Hepatocyte (in vitro differentiated cells): ENCODE measurements at regions not wholly inside any gene's neighbourhood (a gene's known extent, or its start where the extent isn't known, plus 50 kb on each side); places are given as distances from the start of the nearest gene placed in this dataset.
A peak's percentile ranks its signal among the peaks of the same experiment; 100 is the strongest.

ENCODE experiments used
- DNase-seq: peaks from one replicate; pipeline ENCODE4 v3.0.0-alpha.2; 2016; ENCODE audit warnings: low spot score
- H2AFZ ChIP-seq: fragments of 200-600 bp; sonication (generic); 2 replicates; pipeline ENCODE4 v1.6.0; 2016; ENCODE audit warnings: antibody characterized with exemption, mild to moderate bottlenecking
- H3K27ac ChIP-seq: fragments of 200-600 bp; sonication (generic); 2 replicates; pipeline ENCODE4 v1.5.1; 2016; ENCODE audit warnings: mild to moderate bottlenecking
- H3K27me3 ChIP-seq: fragments of 200-600 bp; sonication (generic); 2 replicates; pipeline ENCODE4 v1.6.1; 2016
- H3K36me3 ChIP-seq: fragments of 200-600 bp; sonication (generic); replicated peaks from 2 replicates; pipeline ENCODE4 v1.5.1; 2016; ENCODE audit warnings: low read depth; ENCODE audit not compliant: insufficient read depth
- H3K4me1 ChIP-seq: fragments of 200-600 bp; sonication (generic); 2 replicates; pipeline ENCODE4 v1.5.1; 2016; ENCODE audit warnings: mild to moderate bottlenecking, moderate library complexity; ENCODE audit not compliant: insufficient read depth
- H3K4me2 ChIP-seq: fragments of 200-600 bp; sonication (generic); 2 replicates; pipeline ENCODE4 v1.6.0; 2016
- H3K4me3 ChIP-seq: fragments of 200-600 bp; sonication (generic); 2 replicates; pipeline ENCODE4 v1.5.1; 2016; ENCODE audit warnings: mild to moderate bottlenecking
- H3K79me2 ChIP-seq: fragments of 200-600 bp; sonication (generic); 2 replicates; pipeline ENCODE4 v1.6.0; 2017; ENCODE audit warnings: mild to moderate bottlenecking
- H3K9me2 ChIP-seq: fragments of 200-600 bp; sonication (generic); replicated peaks from 2 replicates; pipeline ENCODE4 v1.6.0; 2017; ENCODE audit warnings: mild to moderate bottlenecking; ENCODE audit not compliant: insufficient read depth
- H3K9me3 ChIP-seq: fragments of 200-600 bp; sonication (generic); 2 replicates; pipeline ENCODE4 v1.5.1; 2016; ENCODE audit warnings: low read depth, mild to moderate bottlenecking
- H4K20me1 ChIP-seq: fragments of 200-600 bp; sonication (generic); 2 replicates; pipeline ENCODE4 v1.6.0; 2016; ENCODE audit warnings: mild to moderate bottlenecking; ENCODE audit not compliant: insufficient read depth, poor library complexity, severe bottlenecking
- CTCF ChIP-seq: fragments of 200-600 bp; sonication (generic); IDR thresholded peaks from 2 replicates; pipeline ENCODE4 v1.5.1; 2016; ENCODE audit warnings: antibody characterized with exemption, mild to moderate bottlenecking; ENCODE audit not compliant: poor library complexity
- EZH2 ChIP-seq: fragments of 200-600 bp; sonication (generic); IDR thresholded peaks from 2 replicates; pipeline ENCODE4 v1.6.1; 2016; ENCODE audit warnings: antibody characterized with exemption, mild to moderate bottlenecking, borderline replicate concordance
- EZH2phosphoT487 ChIP-seq: fragments of 200-600 bp; sonication (generic); IDR thresholded peaks from one replicate; pipeline ENCODE4 v1.6.1; 2018; ENCODE audit warnings: antibody characterized with exemption, mild to moderate bottlenecking, low read depth, moderate library complexity; ENCODE audit not compliant: unreplicated experiment, severe bottlenecking
- WGBS: methylation state at CpG from one replicate; pipeline ENCODE4 v1.1.6; 2016; ENCODE audit warnings: low lambda C conversion rate; ENCODE audit errors: missing lambda C conversion rate; 5-methylcytosine and 5-hydroxymethylcytosine counted together

DNA sequence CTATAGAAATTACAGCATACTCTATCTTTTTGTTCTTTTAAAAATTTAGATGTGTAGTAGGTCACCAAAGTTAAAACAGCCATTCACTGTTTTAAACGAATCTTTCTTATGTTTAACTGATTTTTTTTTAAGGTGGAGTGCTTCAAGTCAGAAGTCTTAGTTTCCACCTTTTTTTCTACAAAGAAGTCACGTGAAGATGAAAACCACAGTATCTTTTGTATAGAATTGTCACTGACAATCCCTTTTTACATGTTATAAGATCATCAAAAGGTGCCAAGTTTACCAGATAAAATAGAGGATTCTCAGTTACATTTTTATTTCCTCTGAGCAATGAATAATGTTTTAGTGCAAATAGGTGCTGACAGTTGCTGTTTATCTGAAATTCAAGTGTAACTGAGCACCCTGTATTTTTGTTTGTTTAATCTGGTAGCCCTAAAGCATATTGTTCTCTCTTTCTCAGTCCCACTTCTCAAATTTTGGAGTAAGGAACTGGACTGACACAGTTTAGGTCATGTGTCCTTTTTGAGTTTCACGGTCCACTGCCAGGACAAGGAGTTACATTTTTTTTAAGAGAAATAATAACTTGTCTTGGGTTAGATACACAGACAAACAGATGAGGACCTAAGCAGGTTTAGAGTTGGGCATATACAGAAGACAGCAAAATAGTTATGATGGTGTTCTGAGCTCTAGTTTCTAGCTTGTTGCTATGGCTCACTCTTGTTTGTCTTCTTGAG is 233.2 kb upstream of the MBL2 start:
- no peak for TF ChIP-seq EZH2phosphoT487
- no peak for TF ChIP-seq EZH2
- no peak for TF ChIP-seq CTCF
- H3K36me3 ChIP-seq, result no peaks in the 10 kb centered on the region
- no peaks in the 10 kb centered on the region for H3K79me2 ChIP-seq
- no peak overlapping the region for H3K4me3 ChIP-seq
- no peaks in the 10 kb centered on the region for H3K27me3 ChIP-seq
- H4K20me1 ChIP-seq, result no peaks in the 10 kb centered on the region
- H2AFZ ChIP-seq, result no peak overlapping the region
- no peak for DNase-seq
- no peak overlapping the region for H3K27ac ChIP-seq
- H3K9me2 ChIP-seq, result no peaks in the 10 kb centered on the region
- no peaks in the 10 kb centered on the region for H3K9me3 ChIP-seq
- 71% methylated on average over 3 of the region's 3 CpGs for WGBS
- H3K4me2 ChIP-seq, result no peak overlapping the region
- peaks cover 9% of the 10 kb centered on the region for H3K4me1 ChIP-seq

DNA sequence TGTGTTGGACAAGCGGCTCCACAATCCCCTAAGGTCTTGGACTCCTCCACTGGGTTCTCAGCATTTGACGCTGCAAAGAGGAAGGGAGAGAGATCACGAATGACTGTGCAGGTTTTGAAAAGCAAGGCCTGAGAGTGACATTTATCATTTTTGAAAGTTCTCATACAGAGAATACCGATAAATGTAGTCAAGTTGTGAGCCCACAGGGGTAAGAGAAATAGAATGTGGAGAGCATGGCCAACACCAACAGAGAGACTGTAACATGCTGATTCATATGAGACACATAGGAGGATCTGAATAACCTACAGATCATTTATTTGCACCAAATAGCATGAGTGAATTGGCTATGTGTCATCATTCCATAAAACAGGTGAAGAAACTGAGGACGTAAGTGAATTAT is 230.5 kb upstream of the MBL2 start:
- Histone ChIP-seq H3K27ac (no peak overlapping the region), H2AFZ (no peak overlapping the region), H3K4me1 (peaks cover 9% of the 10 kb centered on the region), H3K9me3 (no peaks in the 10 kb centered on the region), H3K9me2 (no peaks in the 10 kb centered on the region), H3K4me3 (no peak overlapping the region), H3K36me3 (no peaks in the 10 kb centered on the region), H3K27me3 (no peaks in the 10 kb centered on the region), H3K4me2 (no peak overlapping the region), H3K79me2 (no peaks in the 10 kb centered on the region), H4K20me1 (no peaks in the 10 kb centered on the region)
- WGBS, result 85% methylated on average over 5 of the region's 5 CpGs
- DNase-seq, result no peak
- TF ChIP-seq EZH2, result no peak
- no peak for TF ChIP-seq CTCF
- TF ChIP-seq EZH2phosphoT487, result no peak

DNA sequence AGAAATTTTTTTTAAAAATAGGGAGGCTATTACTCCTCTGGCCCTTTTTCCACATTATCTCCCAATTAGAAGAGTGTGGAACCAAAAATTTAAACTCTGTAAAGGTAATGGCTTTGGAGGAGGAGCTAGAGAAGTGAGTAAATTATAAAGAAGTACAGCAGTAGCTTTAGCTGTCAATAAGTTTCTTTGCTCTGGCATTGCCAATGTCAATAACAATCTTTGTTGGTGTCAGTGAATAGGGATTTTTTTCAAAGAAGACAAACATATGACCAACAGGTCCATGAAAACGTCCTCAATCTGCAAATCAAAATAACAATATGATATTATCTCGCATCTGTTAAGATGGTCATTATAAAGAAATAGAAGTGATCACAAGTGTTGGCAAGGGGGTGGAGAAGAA is 227.1 kb upstream of the MBL2 start:
- Histone ChIP-seq H3K4me1 (no peaks in the 10 kb centered on the region), H3K27ac (no peak overlapping the region), H3K4me3 (no peak overlapping the region), H3K79me2 (no peaks in the 10 kb centered on the region), H3K36me3 (no peaks in the 10 kb centered on the region), H3K9me3 (no peaks in the 10 kb centered on the region), H3K27me3 (no peaks in the 10 kb centered on the region), H3K4me2 (peak overlapping the region; percentile 28), H2AFZ (no peak overlapping the region), H4K20me1 (no peaks in the 10 kb centered on the region), H3K9me2 (no peaks in the 10 kb centered on the region)
- TF ChIP-seq EZH2 (no peak), EZH2phosphoT487 (no peak), CTCF (no peak)
- DNase-seq, result no peak
- 43% methylated on average over 2 of the region's 2 CpGs for WGBS
